Caco-2 (cell line): ENCODE measurements at regions not wholly inside any gene's neighbourhood (a gene's known extent, or its start where the extent isn't known, plus 50 kb on each side); places are given as distances from the start of the nearest gene placed in this dataset.
A peak's percentile ranks its signal among the peaks of the same experiment; 100 is the strongest.

Experiments used
- BruUV-seq: library from RNA; stranded (reverse); fragments of 400-500 nt; replicated peaks from 2 replicates; lab custom pipeline; 2021; lab: Mats Ljungman, UMichigan
- CTCF ChIA-PET: fragments of 300-600 bp; sonication (Branson Sonifier 250); formaldehyde crosslinking; loops from one replicate; lab custom pipeline; 2022; ENCODE audit warnings: antibody characterized with exemption; lab: Charles Lee
- POLR2A ChIA-PET: fragments of 300-600 bp; sonication (Branson Sonifier 250); formaldehyde crosslinking; loops from one replicate; lab custom pipeline; 2022; ENCODE audit warnings: antibody characterized with exemption; lab: Charles Lee
- DNase-seq, 2 experiments: peaks; one replicate each; pipeline versions ENCODE4 v3.0.0 to v3.0.0-alpha.2; 2020 to 2022
- H3K27me3 ChIP-seq: replicated peaks from 2 replicates; pipeline ENCODE4 v1.6.0; 2011; ENCODE audit warnings: low read length; ENCODE audit not compliant: control insufficient read depth, insufficient read depth
- H3K36me3 ChIP-seq: 2 replicates; pipeline ENCODE4 v1.5.1; 2011; ENCODE audit warnings: low read length; ENCODE audit not compliant: control insufficient read depth, insufficient read depth
- H3K4me1 ChIP-seq: fragments of 250-450 bp; sonication (Bioruptor Pico); 2 replicates; pipeline ENCODE4 v1.5.1; 2020; ENCODE audit warnings: mild to moderate bottlenecking
- H3K4me3 ChIP-seq: 2 replicates; pipeline ENCODE4 v1.5.1; 2011; ENCODE audit warnings: low read depth, mild to moderate bottlenecking, control low read depth, low read length
- H3K9me3 ChIP-seq: fragments of 250-450 bp; sonication (Bioruptor Pico); 2 replicates; pipeline ENCODE4 v1.5.1; 2020; ENCODE audit warnings: mild to moderate bottlenecking, moderate library complexity
- H3K27ac Mint-ChIP-seq: one replicate; pipeline ENCODE4 v1.8.0; 2022; ENCODE audit warnings: mixed read lengths; ENCODE audit not compliant: unreplicated experiment
- H3K27me3 Mint-ChIP-seq: one replicate; pipeline ENCODE4 v1.8.0; 2022; ENCODE audit warnings: mixed read lengths; ENCODE audit not compliant: insufficient read depth, unreplicated experiment
- H3K36me3 Mint-ChIP-seq: one replicate; pipeline ENCODE4 v1.8.0; 2022; ENCODE audit warnings: mild to moderate bottlenecking, mixed read lengths; ENCODE audit not compliant: insufficient read depth, unreplicated experiment
- H3K4me1 Mint-ChIP-seq: one replicate; pipeline ENCODE4 v1.8.0; 2022; ENCODE audit warnings: low read depth, mixed read lengths; ENCODE audit not compliant: unreplicated experiment
- H3K4me3 Mint-ChIP-seq: one replicate; pipeline ENCODE4 v1.8.0; 2022; ENCODE audit warnings: mild to moderate bottlenecking, moderate library complexity, mixed read lengths; ENCODE audit not compliant: unreplicated experiment
- H3K9me3 Mint-ChIP-seq: one replicate; pipeline ENCODE4 v1.8.0; 2022; ENCODE audit warnings: mixed read lengths; ENCODE audit not compliant: unreplicated experiment
- intact Hi-C: fragments of 100-400 bp; cut with micrococcal nuclease; formaldehyde crosslinking; loops from one replicate; pipeline ENCODE4 v1.10.0; 2022; ENCODE audit not compliant: unreplicated experiment
- TF ChIP-seq, protein P1 (sequence below), 2 experiments: fragments of 200-600 bp in 1 of 2; IDR thresholded peaks; 1 replicate in 1 of 2; 2 replicates in 1 of 2; pipeline versions ENCODE4 v1.5.1 to v1.8.0; 2011 to 2022; ENCODE audit warnings: antibody characterized with exemption in 1 of 2, control low read depth in 1 of 2, inconsistent platforms in 1 of 2, low read depth in 1 of 2, low read length in 1 of 2, mild to moderate bottlenecking in 1 of 2, moderate library complexity in 1 of 2; ENCODE audit not compliant: insufficient read depth in 1 of 2, severe bottlenecking in 1 of 2, unreplicated experiment in 1 of 2

DNA sequence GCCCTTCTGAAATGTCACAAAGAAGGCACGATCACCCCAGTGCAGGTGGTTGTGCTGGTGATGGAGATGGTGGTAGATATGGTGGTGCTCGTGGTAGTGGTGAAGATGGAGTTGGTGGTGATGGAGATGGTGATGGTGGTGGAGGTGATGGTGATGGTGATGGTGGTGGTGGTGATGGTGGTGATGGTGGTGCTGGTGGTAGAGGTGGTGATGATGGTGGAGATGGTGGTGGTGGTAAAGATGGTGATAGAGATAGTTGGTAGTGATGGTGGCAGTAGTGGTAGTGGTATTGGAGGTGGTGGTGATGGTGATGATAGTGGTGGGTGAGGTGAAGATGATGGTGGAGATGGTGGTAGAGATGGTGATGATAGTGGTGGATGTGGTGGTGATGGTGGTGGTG, 88.1 kb upstream of the SALL1 start:
- POLR2A ChIA-PET = no interaction called here

GRCh38 chr16:51237861-51238378, 86.8 kb upstream of the SALL1 start:
- Histone ChIP-seq H3K27me3 (peaks cover 3% of the 10 kb centered on the region), H3K36me3 (no peaks in the 10 kb centered on the region), H3K4me1 (peaks cover 44% of the 10 kb centered on the region), H3K9me3 (0 out of 2 replicates have a peak, but pooled peaks cover 3% of the 10 kb centered on the region), H3K4me3 (no peak overlapping the region)
- TF ChIP-seq, protein P1, sequence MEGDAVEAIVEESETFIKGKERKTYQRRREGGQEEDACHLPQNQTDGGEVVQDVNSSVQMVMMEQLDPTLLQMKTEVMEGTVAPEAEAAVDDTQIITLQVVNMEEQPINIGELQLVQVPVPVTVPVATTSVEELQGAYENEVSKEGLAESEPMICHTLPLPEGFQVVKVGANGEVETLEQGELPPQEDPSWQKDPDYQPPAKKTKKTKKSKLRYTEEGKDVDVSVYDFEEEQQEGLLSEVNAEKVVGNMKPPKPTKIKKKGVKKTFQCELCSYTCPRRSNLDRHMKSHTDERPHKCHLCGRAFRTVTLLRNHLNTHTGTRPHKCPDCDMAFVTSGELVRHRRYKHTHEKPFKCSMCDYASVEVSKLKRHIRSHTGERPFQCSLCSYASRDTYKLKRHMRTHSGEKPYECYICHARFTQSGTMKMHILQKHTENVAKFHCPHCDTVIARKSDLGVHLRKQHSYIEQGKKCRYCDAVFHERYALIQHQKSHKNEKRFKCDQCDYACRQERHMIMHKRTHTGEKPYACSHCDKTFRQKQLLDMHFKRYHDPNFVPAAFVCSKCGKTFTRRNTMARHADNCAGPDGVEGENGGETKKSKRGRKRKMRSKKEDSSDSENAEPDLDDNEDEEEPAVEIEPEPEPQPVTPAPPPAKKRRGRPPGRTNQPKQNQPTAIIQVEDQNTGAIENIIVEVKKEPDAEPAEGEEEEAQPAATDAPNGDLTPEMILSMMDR (IDR thresholded peaks at IDR 0.05; ENCODE audit: insufficient read depth in 1 of 2, low read depth in 1 of 2, low read length in 1 of 2, severe bottlenecking in 1 of 2, unreplicated experiment in 1 of 2) = no peak
- ChIA-PET POLR2A (no interaction called here), CTCF (interaction anchor here (0.9 kb wide), 1 partner anchor 30 kb away, joined by 3 read pairs; no protein-coding TSS in a partner anchor)
- H3K27me3 Mint-ChIP-seq = peaks cover 23% of the 10 kb centered on the region
- H3K9me3 Mint-ChIP-seq = peaks cover 19% of the 10 kb centered on the region
- H3K36me3 Mint-ChIP-seq = peaks cover 6% of the 10 kb centered on the region
- BruUV-seq = no TSS peak
- peak; percentile 56 to 57 for DNase-seq
- peaks cover 29% of the 10 kb centered on the region for H3K4me1 Mint-ChIP-seq
- H3K4me3 Mint-ChIP-seq = no peak overlapping the region
- no peak overlapping the region for H3K27ac Mint-ChIP-seq
- intact Hi-C loops = no loop called here

More for the DNA sequence above, 88.1 kb upstream of the SALL1 start:
- CTCF ChIA-PET = interaction anchor here (0.9 kb wide), 1 partner anchor 28 kb away, joined by 3 read pairs; no protein-coding TSS in a partner anchor
- Histone ChIP-seq H3K36me3 (no peaks in the 10 kb centered on the region), H3K4me3 (no peak overlapping the region), H3K4me1 (peaks cover 51% of the 10 kb centered on the region), H3K9me3 (0 out of 2 replicates have a peak, but pooled peaks cover 3% of the 10 kb centered on the region), H3K27me3 (peaks cover 3% of the 10 kb centered on the region)
- BruUV-seq = no TSS peak
- no peak overlapping the region for H3K4me3 Mint-ChIP-seq
- peaks cover 23% of the 10 kb centered on the region for H3K27me3 Mint-ChIP-seq
- TF ChIP-seq, protein P1 (IDR thresholded peaks at IDR 0.05; ENCODE audit: insufficient read depth in 1 of 2, low read depth in 1 of 2, low read length in 1 of 2, severe bottlenecking in 1 of 2, unreplicated experiment in 1 of 2) = no peak
- DNase-seq = no peak
- H3K4me1 Mint-ChIP-seq = peaks cover 34% of the 10 kb centered on the region
- peaks cover 19% of the 10 kb centered on the region for H3K9me3 Mint-ChIP-seq
- intact Hi-C loops = no loop called here
- peaks cover 6% of the 10 kb centered on the region for H3K36me3 Mint-ChIP-seq
- H3K27ac Mint-ChIP-seq = no peak overlapping the region

- no TSS peak for BruUV-seq
- Mint-ChIP-seq H3K4me3 (peak overlapping the region; percentile 7), H3K27me3 (peaks cover 22% of the 10 kb centered on the region), H3K27ac (no peak overlapping the region), H3K36me3 (peaks cover 6% of the 10 kb centered on the region), H3K4me1 (peaks cover 29% of the 10 kb centered on the region), H3K9me3 (peaks cover 19% of the 10 kb centered on the region)
- H3K36me3 ChIP-seq = no peaks in the 10 kb centered on the region
- no peaks in the 10 kb centered on the region for H3K27me3 ChIP-seq
- H3K4me3 ChIP-seq = no peak overlapping the region
- POLR2A ChIA-PET = no interaction called here
- H3K4me1 ChIP-seq = peaks cover 44% of the 10 kb centered on the region
- H3K9me3 ChIP-seq = 0 out of 2 replicates have a peak, but pooled peaks cover 3% of the 10 kb centered on the region
- intact Hi-C loops = no loop called here
- CTCF ChIA-PET = no interaction called here
- TF ChIP-seq, protein P1 (IDR thresholded peaks at IDR 0.05; ENCODE audit: insufficient read depth in 1 of 2, low read depth in 1 of 2, low read length in 1 of 2, severe bottlenecking in 1 of 2, unreplicated experiment in 1 of 2) = no peak
- DNase-seq = no peak
Measured at GRCh38 chr16:51237207-51237606, 86.1 kb upstream of the SALL1 start.
